ENCODE measurements at regions not wholly inside any gene's neighbourhood (a gene's known extent, or its start where the extent isn't known, plus 50 kb on each side); places are given as distances from the start of the nearest gene placed in this dataset.

- no peak for DNase-seq (ENCODE audit: low spot score)
Measured at GRCh38 chr21:31500071-31500470, 156.0 kb upstream of the TIAM1 start.

DNA sequence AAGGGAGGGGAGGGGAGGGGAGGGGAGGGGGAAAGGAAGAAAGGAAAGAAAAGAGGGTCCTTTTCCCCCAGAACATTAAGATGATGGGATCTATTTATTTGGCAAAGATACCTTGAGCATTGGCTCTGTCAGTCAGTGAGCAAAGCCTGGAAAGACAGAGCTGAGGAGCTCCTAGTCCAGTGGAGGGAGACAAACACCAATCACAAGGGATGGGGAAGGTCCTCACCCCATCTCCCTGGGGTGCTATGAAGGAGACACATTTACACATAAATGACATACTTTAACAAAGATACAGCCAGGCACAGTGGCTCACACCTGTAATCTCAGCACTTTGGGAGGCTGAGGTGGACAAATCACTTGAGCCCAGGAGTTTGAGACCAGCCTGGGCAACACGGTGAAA is 154.9 kb upstream of the TIAM1 start:
- DNase-seq (ENCODE audit: low spot score) = no peak

- no peak for DNase-seq (ENCODE audit: low spot score)
Measured at GRCh38 chr21:31497914-31498313, 153.9 kb upstream of the TIAM1 start.

DNA sequence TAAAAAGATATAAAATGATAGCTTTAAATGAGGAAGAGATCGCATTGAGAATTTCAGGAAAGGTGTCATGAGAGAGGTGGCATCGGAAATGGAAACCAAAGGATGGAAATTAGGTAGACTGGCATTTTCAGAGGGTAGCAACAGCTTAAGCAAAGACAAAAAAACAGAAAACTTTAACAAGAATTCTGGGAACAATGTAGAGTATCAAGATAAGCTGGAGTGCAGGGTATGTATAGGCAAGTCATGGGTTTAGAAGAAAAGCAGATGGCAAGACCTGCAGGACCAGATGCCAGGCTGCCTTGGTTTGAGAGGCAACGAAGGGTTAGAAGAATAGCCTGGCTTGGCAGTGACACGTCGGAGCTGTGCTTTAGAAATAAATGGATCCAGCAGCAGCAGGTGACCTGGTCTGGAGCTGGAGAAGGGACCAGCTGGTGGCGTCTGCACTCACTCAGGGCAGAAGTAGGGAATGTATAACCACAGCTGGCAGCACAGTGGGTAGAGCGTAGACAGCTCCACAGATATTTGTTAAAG is 149.4 kb upstream of the TIAM1 start:
- no peak for DNase-seq (ENCODE audit: low spot score)

GRCh38 chr21:31491617-31492016 is 147.6 kb upstream of the TIAM1 start:
- no peak for DNase-seq (ENCODE audit: low spot score)

DNA sequence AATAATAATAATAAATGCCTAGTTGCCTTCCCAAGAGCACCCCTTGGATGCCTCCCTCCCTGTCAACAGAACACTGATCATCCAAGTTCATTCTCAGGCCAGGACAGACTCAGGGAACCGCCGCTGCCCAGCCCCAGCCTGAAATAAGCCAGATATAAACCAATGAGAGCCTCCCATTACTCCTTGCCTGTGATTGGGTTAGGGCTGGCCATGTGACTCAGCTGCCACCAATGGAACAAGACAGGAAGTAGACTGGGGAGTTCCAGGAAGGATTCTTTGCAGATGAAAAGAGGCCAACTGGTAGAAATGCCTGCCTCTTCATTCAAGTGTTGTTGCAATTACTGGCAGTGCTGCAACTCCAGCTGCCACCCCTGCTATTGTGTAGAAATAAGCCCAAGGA is 146.4 kb upstream of the TIAM1 start:
- no peak for DNase-seq (ENCODE audit: low spot score)

DNA sequence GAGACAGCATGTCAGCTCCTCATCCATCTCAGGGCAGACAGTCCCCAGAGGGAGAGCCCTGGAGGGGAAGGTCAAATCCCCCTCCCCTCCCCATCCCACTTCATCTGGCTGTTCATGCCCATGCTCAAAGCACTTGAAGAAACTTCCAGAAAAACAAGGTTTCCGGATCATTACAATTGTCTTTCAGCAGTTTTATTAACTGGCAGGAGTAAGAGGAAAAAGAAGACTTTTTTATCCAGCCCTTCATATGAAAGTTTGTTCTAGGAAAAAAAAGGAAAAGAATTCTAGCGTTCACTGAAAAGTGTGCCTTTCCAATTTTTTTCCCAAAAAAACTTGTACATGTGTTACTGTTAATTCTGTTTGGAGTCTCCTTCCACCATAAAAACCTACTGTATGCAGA is 145.7 kb upstream of the TIAM1 start:
- DNase-seq (ENCODE audit: low spot score) = no peak

GRCh38 chr21:31489014-31489413 is 145.0 kb upstream of the TIAM1 start:
- DNase-seq (ENCODE audit: low spot score) = no peak

DNA sequence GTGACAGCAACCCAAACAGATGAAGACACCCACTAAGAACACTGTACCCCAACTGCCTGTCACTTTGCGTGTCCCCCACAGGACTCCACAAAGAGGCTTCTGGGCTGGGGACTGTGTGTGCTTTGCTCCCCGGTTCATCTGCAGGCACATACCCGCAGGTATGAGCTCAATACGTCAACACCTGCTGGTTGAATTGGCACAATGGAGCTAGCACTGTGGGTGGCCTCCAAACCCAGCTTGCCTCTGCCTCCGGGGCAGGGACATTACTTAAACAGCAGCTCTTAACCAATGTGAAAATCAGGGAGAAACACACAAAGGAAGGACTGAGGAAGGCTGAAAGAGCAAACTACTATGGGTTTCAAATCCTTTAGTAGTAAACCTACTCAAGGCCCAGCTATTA is 140.2 kb upstream of the TIAM1 start:
- DNase-seq (ENCODE audit: low spot score) = no peak

- DNase-seq (ENCODE audit: low spot score) = no peak
Measured at GRCh38 chr21:31483146-31483545, 139.1 kb upstream of the TIAM1 start.

DNA sequence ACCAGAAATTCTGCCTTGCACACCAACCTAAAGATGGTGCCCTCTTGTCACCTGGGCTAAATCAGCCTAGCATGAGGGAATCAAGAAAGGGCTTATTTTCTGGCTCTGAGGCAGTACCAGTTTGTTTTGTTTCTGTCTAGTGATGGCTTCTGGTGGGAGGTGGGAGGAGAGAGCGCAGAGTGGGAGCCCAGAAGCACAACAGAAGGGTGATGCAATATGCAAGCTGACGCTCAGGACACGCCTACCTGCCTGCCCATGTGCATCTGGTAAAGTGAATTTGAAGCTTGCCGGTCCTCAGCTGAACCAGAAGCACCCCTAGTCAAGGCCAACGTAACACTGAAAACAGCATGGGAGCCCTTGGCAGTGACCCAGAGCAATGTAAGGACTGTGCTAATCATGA is 138.4 kb upstream of the TIAM1 start:
- DNase-seq (ENCODE audit: low spot score) = no peak

- DNase-seq (ENCODE audit: low spot score) = no peak
Measured at GRCh38 chr21:31480228-31480627, 136.2 kb upstream of the TIAM1 start.

DNA sequence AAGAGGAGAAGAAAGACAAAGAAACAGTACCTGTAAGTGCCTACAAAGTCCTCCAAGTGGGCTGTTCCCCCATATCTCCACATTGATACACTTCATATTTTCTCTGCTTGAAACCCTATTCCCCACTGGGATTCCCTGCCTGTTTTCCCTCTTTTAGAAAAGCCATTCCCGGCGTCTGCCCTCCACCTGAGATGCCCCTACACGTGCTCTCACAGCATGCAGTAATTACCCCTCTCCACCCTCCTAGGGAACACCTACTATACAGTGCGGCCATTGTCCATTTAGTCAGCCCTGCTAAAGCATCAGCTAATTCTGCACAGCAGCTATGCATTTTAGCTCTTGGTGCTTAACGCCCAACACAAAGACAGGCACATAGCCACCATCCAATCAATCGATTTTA is 135.7 kb upstream of the TIAM1 start:
- DNase-seq (ENCODE audit: low spot score) = no peak

- DNase-seq (ENCODE audit: low spot score) = no peak
Measured at GRCh38 chr21:31479222-31479621, 135.2 kb upstream of the TIAM1 start.

DNA sequence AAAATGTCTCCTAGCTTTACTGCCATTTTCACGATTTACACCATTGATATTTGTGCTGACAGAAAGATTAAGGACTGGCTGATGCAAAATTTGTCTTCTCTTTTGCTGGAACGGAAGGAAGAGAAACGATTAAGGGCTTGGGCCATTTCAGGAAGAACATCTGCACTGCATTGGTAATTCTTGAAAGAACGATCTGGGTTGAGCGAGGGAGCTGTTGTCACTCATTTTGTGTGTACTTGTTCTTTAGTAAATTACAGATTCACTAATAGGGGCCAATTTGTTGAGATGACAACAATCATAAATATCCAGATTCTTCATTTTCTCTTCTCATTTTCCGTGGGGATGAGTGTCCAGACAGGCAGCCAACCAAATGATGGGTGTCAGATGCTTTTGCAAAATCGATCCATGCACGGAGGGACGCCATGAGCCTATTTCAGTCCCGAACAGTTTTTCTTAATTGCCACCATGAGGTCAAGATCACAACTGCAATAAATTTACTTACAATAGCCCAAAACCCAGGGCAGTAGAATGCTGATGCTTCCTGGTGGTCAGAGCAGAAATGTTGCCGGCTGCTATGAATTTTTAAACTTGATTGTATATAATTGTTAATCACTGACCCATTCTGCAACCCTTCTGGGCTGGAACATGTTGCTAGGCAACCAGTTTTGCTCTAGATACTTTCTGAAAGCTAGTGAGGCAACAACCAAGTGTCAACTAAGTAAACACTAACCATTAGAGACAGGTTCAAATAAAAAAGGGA is 132.4 kb upstream of the TIAM1 start:
- DNase-seq (ENCODE audit: low spot score) = no peak

GRCh38 chr21:31475223-31475622 is 131.2 kb upstream of the TIAM1 start:
- no peak for DNase-seq (ENCODE audit: low spot score)

- no peak for DNase-seq (ENCODE audit: low spot score)
Measured at GRCh38 chr21:31473685-31474345, 129.8 kb upstream of the TIAM1 start.

- DNase-seq (ENCODE audit: low spot score) = no peak
Measured at GRCh38 chr21:31471865-31472264, 127.8 kb upstream of the TIAM1 start.

GRCh38 chr21:31470896-31471694 is 127.0 kb upstream of the TIAM1 start:
- peak; percentile 53 for DNase-seq (ENCODE audit: low spot score)

DNA sequence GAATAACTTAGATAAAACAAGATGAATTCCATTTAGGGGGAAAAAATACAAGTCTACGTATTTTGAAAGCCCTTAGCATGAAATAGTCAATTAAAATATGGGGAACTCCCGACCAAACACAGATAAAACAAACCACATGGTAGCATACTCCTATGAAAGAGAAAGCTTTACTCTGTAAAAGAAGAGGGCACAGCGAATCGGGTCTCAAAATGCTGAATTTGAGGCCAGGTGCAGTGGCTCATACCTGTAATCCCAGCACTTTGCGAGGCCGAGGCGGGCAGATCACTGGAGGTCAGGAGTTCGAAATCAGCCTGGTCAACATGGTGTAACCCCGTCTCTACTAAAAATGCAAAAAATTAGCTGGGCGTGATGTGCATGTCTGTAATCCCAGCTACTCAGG is 116.9 kb upstream of the TIAM1 start:
- DNase-seq (ENCODE audit: low spot score) = no peak

GRCh38 chr21:31459457-31459856 is 115.4 kb upstream of the TIAM1 start:
- DNase-seq (ENCODE audit: low spot score) = no peak

DNA sequence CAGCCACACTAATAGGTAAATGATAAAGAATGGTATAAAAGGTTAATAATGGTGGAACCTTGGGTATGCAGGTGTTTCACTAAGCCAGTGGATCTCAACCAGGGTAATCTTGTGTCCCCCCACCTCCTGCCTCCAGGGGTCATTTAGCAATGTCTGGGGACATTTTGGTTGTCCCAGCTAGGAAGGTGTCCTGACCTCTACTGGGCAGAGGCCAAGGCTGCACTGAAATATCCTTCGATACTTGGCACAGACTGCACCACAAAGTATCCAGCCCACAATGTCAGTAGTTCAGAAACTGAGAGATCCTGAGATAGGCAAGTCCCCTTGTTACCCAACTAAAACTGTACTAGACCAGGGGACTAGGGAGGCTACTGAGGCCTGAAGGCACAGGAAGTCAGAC is 113.6 kb upstream of the TIAM1 start:
- DNase-seq (ENCODE audit: low spot score) = no peak

DNA sequence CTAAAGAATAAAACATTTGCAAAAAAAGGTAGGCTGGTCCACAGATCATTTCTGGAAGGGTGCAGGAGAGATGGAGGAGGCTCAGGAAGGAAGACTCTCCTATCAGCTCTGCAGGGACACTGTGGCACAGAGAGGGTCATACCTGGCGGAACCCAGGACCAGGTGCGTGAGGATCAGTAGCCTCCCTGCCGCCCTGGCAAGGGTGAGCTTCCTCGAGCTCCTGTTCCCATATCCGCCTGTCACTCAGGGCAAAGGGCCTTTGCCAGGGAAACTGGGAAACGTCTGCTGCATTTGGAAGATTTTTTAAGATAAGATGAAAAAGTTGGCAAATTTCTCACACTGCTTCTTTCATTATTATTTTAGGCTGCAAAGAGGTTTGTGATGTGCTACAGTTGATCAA is 112.1 kb upstream of the TIAM1 start:
- DNase-seq (ENCODE audit: low spot score) = no peak

Data from ecto neural progenitor cell (in vitro differentiated cells).